ENCODE measurements at regions not wholly inside any gene's neighbourhood (a gene's known extent, or its start where the extent isn't known, plus 50 kb on each side); places are given as distances from the start of the nearest gene placed in this dataset.

DNA sequence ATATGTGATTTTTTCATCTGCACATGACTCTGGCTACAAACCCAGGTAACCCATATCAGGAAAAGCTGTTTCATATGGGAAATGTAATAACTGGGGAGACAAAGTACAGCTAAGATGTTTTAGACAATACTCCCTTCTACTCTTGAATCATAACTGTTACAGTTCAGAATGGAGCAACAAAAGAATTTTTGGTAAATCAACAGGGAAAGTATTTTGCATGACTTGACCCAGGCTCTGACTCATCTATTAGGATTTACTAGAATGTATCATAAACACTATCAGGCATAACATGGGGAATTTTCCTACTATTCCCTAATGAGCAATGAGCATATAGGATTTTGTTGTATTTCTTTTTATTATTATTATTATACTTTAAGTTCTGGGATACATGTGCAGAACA lies 553.0 kb downstream of the SLC16A7 start:
- DNase-seq, result no peak

DNA sequence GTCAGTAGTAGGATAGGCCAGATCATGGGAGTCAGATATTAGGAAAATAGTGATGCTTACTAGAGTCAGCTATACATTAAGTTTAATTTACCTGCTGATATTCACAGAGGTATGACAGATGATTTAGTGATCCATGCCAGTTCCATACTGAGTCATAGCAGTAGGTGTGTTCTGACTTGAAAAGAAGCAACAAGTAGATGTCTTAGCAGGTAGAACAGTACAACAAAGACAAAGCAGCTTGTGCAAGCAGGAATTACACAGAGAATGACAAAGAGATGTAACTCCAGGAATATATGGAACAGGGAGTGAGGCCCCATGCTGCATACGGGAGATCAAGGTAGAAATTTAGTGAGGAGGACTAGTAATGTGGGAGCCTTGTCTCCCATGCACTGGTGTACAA lies 556.9 kb downstream of the SLC16A7 start:
- DNase-seq, result no peak

DNA sequence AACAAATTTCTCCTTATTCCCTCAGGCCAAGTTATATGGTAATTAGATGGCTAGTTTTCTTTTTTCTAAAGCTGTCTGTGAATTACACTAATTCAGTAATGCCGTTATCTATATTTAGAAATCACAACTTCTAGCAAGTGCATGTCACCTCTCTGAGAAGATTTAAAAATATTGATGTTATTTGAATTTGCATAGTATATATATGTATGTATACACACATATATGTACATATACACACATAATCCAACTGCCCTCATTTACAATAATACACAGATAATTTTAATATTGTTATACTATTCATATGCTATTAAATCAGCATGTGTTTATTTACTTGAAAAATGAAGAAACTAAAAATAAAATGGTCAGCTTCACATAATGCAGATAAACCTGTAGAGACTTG lies 563.9 kb downstream of the SLC16A7 start:
- DNase-seq, result no peak

DNA sequence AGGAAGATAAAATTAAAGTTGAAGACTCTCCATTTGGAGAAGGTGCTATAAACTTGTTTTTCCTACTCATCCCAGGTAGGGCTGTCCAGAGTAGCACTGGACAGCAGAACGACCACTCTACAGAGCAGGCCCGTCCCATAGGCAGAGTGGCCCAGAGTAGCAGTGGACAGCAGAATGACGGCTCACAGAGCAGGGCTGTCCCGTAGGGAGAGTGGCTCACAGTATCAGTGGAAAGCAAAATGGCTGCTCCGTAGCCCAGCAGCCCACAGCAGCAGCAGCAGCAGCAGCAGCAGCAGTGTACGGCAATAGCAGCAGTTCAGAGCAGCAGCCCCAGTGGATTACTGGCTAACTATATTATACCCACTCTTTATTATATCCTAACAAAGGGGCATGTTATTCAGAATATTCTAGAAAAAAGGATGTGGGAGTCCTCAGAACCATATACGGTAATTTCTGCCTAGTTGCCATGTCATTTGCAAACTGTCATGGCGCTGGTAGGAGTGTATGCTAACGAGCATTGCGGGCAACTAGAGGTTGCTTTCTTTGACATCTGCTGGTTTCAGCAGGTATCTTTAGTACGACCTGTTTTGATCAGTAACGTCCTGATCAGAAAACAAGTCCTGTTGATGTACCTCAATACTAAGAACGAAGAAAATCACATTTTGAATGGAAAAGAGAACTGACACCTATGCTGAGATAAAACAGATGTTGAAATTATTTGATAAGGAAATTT lies 567.3 kb downstream of the SLC16A7 start:
- DNase-seq, result no peak

DNA sequence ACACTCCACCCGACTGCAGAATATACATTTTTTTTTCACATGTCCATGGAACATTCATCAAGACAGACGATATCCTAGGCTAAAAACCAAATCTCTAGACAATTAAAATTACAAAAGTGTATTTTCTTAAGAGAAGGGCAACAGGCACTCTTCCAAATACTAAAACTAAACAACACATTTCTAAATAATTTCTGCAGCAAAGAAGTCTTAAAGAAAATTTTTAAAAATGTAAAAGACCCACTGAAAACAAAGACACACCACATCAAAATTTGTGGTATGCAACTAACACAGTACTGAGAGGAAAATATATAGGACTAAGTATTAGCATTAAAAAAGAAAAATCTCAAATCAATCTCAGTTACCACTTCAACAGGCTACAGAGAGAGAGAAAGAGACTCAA lies 570.0 kb downstream of the SLC16A7 start:
- no peak for DNase-seq

DNA sequence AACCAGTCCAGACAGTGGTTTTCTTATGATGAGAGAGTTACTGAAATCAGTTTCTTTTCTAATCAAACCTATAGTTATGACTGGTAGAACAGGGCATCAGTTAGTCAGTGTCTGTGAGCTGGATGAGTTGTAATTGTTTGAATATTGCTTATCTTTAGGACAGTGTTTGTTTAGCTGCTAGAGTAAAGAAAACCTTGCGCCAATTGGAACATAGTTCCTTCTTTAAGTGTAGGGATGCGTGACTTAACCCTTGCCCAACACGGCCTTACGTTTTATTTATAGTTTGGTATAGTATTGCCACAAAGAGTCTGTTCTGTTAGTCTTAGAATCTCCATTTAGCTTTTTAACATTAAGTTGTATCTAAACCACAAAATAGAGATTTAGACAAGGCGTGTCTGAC lies 572.6 kb downstream of the SLC16A7 start:
- DNase-seq, result no peak

DNA sequence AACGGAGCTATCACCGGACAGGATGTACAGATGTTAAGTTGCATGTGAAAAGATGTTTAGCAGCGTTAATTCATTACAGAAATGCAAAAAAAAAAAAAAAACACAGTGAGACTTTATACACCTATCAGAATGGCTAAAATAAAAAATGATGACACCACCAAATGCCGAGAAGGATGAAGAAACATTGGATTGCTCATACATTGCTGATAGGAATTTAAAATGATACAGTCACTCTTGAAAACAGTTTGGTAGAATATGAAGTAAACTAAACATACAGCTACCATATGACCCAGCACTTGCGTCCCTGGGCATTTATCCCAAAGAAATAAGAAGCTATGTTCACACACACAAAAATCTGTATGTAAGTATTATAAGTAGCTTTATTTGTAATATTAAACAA lies 574.1 kb downstream of the SLC16A7 start:
- DNase-seq, result no peak

DNA sequence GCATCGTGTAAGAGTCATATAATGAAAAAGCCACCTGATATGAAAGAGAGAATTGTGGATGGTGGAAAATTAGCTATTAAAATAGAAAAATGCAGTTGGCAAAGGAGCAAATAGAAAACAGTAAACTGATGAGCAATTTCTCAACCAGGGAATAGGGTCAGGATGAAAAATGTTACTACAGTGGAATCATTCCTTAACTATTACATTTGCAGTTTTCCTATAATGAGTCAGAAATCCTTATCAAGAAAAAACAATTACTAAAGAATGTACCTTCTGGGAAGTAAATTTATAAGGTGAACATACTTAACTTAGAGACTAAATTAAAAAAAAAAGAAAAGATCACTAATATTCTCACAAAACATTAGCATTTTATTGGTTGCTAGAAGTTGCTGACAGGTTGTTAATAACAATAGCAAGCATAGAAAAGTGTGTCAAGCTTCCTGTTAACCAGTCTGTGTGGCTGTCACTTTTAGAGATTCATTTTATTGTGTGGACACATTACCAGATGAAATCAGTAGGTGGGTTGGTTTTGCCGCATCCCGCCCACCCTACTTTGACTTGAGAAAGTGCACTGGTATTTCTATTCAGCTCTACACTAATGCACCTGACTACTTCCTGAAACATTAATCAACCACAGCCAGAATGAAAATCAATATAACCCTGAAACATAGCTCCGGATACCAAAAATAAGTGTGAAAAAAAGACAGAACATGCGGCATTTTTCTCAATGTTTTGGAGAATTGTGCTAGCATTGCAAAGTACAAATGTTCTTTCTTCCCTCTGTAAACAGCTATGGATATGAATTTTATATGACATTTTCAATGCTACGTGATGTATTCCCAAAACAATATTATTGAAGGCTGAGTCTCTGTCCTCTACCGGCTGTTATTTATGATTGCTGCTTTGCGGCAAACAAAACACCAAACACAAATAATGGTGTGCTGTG lies 576.7 kb downstream of the SLC16A7 start:
- no peak for DNase-seq

DNA sequence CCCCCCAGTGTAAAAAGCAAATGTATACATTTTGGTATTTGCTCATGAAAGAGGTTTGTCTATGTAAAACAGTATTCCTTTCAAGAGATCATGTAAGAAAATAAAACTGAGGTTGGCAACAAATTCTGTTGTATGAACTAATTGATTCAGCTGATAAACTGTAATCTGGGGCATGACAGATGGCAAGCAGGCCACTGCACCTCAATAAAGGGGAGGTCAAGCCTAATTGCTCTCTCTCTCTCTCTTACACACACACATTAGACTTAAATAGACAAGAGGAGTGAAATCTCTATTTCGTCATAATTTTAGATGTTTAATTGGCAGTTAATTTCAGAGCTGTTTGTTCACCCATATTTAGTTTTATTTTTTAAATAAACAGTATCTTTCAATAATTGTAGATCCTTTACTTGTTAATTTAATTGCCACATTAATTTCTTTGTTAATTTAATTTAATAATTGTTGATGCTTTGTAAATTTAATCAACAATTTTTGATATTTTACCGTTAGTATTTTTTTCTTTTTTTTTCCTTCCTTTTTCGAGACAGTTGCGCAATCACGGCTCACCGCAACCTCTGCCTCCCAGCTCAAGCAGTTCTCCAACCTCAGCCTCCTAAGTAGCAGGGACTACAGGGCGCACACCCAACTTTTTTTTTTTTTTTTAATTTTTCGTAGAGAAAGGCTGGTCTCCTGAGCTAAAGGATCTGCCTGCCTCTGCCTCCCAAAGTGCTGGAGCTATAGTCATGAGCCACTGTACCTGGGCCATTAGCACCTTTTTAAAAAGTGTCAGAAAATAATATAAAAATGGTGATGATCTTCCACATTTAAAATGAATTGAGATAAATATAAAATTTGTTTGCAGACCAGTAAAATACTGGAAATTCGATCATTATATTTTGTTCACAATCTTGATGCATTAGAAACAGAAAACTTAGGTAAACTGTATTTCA lies 577.7 kb downstream of the SLC16A7 start:
- DNase-seq, result no peak

DNA sequence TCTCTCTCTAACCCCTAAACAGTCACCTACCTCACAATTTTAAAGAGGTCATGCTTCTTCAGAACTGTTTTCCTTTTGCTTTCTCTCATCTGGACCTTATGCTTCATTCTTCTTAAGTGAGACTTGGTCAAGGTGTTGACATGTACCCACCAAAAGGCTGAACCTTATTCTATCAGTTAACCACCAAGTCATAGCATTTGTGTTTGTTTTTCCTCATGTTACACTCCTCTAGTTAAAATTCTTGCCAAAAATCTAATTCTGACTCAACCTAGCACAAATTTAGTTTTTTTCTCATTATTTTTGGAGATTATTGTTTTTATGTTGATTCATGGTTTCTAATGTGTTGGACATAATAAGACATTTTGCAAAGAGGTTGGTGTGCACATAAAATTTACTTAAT lies 578.6 kb downstream of the SLC16A7 start:
- DNase-seq, result no peak

DNA sequence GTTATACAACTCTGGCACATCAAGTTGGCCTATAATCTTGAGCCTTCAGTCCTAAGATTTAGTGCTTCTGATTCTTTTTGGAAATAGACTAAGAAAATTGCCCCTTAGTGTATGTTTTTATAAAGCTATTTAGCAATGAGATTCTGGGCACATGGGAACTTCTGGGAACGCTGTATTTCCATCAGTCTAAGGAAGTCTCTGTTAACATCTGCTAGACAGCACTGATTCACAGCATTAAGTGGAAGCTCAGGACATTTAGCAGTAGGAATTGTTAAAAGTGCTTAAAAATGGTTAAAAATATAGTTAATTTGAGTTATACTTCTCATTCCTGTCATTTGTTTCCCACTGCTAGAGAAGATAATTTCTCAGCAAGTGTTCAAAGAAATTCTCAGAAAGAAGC lies 579.1 kb downstream of the SLC16A7 start:
- no peak for DNase-seq

DNA sequence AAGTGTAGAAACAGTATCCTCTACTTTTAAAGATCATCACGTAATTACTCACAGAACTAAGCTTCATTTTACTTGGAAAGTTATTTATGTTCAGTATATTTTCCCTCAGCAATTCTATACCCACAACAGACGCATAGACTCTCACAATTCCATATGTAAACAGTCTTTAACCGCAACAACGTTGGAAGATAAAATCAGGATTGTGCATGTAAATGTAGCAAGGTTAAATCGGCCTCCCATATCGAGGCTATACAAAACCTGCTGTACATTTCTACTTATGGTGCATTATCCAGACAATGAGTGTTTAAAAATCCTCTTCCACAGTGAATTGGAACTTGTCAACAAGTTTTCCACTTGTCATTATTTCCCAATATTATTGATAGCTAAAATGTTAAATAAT lies 581.1 kb downstream of the SLC16A7 start:
- no peak for DNase-seq

DNA sequence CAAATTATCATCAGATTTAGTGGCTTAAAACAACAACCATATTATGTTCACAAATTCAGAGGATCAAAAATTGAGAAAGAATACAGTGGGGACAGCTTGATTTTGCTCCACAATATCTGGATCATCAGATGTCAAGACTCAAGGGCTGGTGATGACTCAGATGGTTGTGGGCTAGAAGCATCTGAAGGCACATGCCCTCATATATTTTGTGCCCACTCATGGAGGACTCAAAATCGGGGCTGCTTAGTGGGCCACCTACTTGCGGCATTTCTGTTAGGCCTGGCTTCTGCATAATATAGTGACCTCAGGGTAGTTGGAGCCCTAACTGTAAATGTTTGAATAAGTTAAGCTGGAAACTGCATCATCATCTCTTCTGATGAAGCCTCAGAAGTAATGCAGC lies 584.5 kb downstream of the SLC16A7 start:
- DNase-seq, result no peak

DNA sequence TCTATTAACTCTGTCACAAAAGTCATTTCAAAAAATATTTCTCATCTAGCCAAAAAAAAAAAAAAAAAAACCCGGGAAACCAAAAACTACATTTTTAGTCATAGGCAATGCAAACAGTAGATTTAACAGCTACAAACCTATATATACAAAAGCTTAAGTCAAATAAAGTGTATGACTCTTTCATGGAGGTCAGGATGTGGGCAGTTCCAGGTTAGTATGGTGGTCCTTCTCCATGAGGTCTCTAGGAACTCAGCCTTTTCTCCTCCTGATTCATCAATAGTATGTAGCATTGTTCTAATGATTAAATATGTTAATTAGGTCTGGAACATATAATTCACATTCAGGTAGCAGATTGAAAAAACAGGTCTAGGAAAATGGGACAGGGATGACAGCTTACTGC lies 586.5 kb downstream of the SLC16A7 start:
- no peak for DNase-seq

DNA sequence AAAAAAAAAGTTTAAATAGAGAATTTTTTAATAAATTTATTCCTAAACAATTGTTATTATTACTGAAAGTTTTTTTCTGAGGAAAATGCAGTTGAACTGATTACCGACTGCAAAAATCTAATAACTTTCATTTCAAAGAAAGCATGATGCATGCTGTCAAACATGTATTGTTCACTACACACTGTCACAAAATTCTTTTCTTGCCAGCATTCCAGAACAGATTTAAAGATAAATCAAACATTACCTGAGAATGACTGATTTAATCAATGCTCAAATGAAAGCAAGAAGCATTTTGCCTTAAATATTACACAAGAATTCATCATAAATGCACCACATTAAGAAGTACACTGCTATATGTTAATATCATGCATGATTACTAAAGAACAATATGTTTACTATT lies 588.3 kb downstream of the SLC16A7 start:
- no peak for DNase-seq

DNA sequence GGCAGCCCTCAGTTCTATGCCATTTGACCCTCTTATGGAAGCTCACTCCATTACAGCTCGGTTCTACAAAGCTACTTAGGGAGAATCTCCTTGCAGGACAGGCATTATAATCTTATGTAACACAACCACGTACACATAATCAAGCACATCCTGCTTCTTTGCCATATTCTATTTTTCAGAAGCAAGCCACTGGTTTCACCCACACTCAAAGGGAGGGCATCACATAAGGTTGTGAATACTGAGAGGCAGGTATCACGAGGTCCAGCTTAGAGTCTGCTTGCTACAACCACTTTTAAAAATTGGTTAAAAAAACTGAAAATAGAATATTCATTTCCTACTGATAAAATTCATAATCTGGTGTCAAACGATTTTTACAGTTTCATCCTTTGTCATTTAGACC lies 589.2 kb downstream of the SLC16A7 start:
- no peak for DNase-seq

DNA sequence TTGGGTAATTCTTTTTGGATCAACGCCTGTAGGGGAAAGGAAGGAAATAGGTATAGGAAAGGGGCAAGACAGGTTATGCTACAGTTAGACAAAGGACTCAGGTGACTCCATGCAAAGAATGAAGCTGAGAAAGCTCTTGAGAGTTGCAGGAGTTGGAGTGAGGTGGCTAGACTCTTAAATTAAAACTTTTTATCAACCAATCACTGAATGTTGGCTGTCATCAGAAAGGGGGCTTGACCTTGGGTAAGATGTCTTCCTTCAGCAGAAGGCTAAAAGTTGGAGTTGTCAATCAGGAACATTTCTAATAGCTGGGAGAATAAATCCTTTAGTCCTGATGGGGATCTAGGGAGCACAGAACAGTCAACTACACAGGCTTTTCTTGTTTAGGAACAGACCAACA lies 595.4 kb downstream of the SLC16A7 start:
- no peak for DNase-seq

DNA sequence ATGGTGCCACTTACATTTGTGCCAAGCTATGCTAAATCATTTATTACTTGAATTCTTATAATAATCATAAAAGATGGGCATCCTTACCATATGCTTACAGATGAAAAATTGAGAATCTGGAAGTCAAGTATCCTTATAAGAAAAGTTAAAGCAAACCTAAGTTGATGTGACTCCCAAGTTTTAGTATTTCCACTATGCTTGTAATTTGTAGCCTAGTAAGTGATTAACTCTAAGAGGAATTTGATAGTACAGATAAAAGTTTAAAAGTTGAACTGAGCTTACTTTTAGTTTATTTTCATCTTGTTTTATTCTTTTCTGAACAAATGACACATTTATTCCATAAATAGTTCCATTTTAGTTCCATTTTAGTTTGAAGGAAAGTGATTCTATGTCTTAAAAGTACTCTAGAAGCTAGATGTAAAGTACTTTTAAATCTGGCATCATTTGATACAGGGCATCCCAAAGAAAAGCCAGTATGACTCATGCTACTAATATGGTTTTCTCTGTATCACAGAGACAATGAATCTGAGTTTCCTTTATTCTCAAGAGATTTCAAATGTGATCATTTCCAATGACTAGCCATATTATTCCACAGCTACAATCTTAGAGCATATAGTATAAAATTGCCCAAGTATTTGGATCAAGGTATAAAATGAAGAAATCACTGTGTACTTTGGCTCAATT lies 596.0 kb downstream of the SLC16A7 start:
- DNase-seq, result no peak

DNA sequence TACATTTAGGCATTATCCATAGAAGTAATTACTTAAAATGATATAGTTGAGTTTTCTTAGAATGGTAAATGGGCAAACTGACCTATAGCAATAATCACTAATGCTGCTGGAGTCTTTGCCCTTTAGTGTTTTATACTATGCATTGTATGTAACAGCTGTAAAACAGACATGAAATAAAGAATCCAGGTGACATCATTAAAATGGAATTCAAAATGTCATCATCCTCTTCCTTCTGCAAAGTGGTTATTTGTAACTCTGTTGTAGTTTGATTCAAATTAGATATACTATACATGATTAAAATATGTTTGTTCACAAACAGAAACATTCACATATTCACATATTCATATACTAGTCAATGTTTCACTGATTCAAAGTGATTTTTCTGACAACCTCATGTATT lies 598.8 kb downstream of the SLC16A7 start:
- DNase-seq, result no peak

DNA sequence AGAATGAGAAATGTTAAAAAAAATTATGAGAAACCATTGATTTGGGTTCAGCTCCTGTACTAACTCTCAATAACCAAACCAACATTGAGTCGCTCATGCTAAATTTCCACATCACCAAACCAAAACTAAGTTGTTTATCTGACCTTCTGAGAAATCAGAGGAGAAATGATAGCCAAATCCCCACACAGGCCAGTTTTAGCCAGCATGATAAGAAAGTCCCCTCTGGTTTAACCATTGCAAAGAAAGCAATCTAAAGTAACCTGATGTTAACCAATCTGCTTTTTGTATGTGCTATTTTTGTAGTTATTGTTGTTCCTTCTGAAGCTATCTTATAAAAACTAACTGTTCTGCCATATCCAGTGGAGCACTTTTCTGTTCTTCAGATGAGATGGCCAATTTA lies 599.7 kb downstream of the SLC16A7 start:
- no peak for DNase-seq

DNA sequence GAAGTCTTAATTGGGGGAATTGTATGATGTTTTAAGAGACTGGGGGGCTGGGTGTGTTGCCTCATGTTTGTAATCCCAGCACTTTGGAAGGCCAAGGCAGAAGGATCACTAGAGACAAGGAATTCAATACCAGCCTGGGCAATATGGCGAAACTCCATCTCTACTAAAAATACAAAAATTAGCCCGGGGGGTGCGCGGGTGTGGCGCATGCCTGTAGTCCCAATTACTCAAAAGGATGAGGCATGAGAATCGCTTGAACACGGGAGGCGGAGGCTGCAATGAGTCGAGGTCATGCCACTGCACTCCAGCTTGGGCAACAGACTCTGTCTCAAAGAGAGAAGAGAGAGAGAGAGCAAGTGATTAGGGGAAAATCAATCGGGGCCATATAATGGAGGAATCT lies 600.5 kb downstream of the SLC16A7 start:
- no peak for DNase-seq

DNA sequence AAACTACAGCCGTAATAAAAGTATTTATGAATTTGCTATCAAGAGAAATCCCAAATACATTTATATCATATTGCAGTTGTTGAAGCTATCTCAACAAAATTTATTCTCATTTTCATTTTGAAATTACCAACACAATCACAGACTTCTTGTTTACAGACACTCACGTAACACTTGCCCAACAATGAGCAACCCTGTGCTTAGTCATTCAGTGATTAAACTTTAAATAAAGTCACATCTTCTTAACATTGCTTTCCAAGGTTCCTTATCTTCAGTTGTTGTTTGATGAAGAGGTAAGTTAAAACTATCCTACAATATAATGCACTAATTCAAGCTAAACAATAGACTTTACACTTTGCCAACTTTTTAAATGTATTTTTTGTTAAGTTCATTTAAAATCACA lies 601.8 kb downstream of the SLC16A7 start:
- no peak for DNase-seq

DNA sequence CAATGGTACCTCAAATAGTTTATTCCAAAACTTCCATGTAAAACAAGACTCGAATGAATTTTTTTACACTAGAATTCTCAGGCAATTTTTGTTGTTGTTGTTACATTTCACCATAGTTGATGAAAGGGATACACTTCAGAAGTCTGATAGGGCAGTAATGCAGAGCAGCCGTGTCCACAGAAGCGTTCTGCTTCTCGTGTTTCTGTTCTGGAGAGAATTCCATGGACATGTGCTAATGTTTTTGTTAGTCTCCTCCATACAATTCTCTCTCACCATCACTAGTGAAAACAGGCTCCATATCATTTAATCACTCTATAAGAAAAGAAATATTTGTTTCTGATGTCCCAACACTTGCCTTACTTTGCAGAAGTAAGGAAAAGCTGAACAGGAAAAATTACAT lies 606.1 kb downstream of the SLC16A7 start:
- DNase-seq, result no peak

All from activated T-cell treated with anti-CD3 and anti-CD28 coated beads for 4 hours (primary cell).